ENCODE measurements at regions not wholly inside any gene's neighbourhood (a gene's known extent, or its start where the extent isn't known, plus 50 kb on each side); places are given as distances from the start of the nearest gene placed in this dataset.

DNA sequence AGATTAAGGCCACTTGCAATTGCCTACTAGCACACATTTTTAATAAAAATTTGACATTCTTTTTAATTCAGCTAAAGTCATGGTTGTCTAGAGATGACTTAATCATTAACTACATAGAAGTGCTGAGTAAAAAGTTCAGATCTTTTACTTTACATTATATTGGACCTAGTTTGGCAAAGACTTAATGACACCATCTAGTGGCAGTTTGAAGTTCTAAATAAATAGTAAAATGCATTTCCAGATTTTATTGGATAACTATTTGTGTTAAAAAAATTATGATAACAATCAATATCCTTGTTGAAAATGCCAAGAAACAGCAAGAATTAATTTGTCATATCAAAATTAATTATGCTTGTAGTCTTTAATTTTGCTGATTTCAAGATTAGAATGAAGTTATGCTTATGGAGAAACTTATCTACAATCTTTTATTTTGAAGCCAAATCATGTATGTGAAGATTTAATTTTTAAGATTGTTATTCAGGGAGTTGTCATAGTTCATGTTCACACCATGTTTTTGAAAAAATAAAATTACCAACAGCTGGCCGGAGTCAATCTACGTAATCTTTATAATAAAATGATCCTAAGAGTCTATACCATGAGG is 69.6 kb upstream of the PJA2 start:
- intact Hi-C loops (cut with DNase I), result loop anchor here in 1 of 2 donors (10.0 kb wide), 1 partner anchor 835 kb away; no protein-coding TSS in a partner anchor
- no peak for DNase-seq
- ATAC-seq, result no peak
- Histone ChIP-seq H3K27me3 (ENCODE audit: insufficient read depth in 3 of 3, low read length in 2 of 3) (no peaks in the 10 kb centered on the region), H3K4me3 (no peak overlapping the region), H3K4me1 (peaks cover 9% of the 10 kb centered on the region), H3K27ac (no peak overlapping the region), H3K36me3 (ENCODE audit: insufficient read depth in 1 of 2, low read depth in 1 of 2) (no peaks in the 10 kb centered on the region), H3K9me3 (no peaks in the 10 kb centered on the region)
- TF ChIP-seq CTCF (IDR thresholded peaks at IDR 0.05), result peak; percentile 26
- WGBS, 3 donors, result 51 to 98% (median 97%) methylated on average over 2 of the region's 2 CpGs

DNA sequence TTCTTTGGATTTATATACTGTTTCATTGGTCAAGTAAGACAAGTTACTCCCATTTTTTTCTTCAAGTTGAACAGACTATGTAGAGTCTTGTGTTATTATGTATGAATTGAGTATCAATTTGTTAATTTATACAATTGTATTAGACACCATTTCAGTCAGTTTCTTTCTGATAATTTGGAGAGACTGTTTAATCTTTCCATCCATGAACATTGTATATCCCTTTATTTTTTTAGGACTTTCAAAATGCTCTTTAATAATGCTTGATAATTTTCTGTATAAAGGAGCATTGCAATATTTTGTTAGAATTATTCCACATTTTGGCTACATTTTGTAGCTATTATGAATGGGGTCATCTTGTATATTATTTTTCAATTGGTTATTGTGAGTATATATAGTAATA is 69.1 kb upstream of the PJA2 start:
- H3K36me3 ChIP-seq (ENCODE audit: insufficient read depth in 1 of 2, low read depth in 1 of 2), result no peaks in the 10 kb centered on the region
- no peak overlapping the region for H3K27ac ChIP-seq

GRCh38 chr5:109476292-109476691 is 66.5 kb upstream of the PJA2 start:
- TF ChIP-seq CTCF (IDR thresholded peaks at IDR 0.05), result no peak
- Histone ChIP-seq H3K36me3 (ENCODE audit: insufficient read depth in 1 of 2, low read depth in 1 of 2) (no peaks in the 10 kb centered on the region), H3K4me3 (no peak overlapping the region), H3K9me3 (no peaks in the 10 kb centered on the region), H3K27ac (no peak overlapping the region), H3K4me1 (no peaks in the 10 kb centered on the region), H3K27me3 (ENCODE audit: insufficient read depth in 3 of 3, low read length in 2 of 3) (no peaks in the 10 kb centered on the region)
- WGBS, 3 donors, result 59 to 66% (median 60%) methylated on average over 2 of the region's 2 CpGs
- DNase-seq, result no peak
- intact Hi-C loops (cut with DNase I), result loop anchor here in 1 of 2 donors (10.0 kb wide), 1 partner anchor 831 kb away; no protein-coding TSS in a partner anchor
- ATAC-seq, result no peak

More for the DNA sequence above, 69.1 kb upstream of the PJA2 start:
- intact Hi-C loops (cut with DNase I), result loop anchor here in 1 of 2 donors (10.0 kb wide), 1 partner anchor 834 kb away; no protein-coding TSS in a partner anchor
- DNase-seq, result no peak
- Histone ChIP-seq H3K27me3 (ENCODE audit: insufficient read depth in 3 of 3, low read length in 2 of 3) (no peaks in the 10 kb centered on the region), H3K4me3 (no peak overlapping the region), H3K4me1 (peaks cover 9% of the 10 kb centered on the region), H3K9me3 (no peaks in the 10 kb centered on the region)
- no peak for TF ChIP-seq CTCF (IDR thresholded peaks at IDR 0.05)
- ATAC-seq, result no peak

DNA sequence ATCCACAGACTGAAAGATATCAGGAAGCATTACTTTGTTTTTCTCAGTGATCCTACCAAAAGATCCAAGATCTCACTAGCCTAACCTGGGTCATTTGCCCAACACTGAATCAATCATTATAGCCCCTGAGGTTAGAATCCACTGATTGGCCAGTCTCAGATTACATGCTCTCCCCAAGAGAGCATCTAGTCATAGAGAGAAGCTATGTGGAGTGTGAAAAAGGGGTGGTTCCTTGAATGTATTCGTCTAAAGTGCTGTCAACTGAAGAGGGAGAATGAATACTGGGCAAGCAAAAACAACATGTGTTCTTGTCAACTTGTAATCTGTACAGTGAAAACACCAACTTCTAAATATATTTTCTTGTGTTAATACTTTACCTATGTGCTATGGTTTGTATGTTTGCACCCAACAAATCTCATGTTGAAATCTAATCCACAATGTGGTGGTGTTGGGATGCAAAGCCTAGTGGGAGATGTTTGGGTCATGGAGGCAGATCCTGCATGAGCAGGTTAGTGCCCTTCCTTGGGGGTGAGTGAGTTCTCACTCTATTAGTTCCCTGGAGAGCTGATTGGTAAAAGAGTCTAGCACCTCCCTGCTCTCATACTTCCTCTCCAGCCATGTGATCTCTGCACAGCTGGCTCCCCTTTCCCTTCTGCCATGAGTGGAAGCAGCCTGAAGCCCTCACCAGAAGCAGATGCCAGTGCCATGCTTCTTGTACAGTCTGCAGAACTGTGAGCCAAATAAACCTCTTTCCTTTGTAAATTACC is 60.3 kb upstream of the PJA2 start:
- Histone ChIP-seq H3K4me1 (no peaks in the 10 kb centered on the region), H3K36me3 (ENCODE audit: insufficient read depth in 1 of 2, low read depth in 1 of 2) (no peaks in the 10 kb centered on the region), H3K27ac (no peak overlapping the region), H3K27me3 (ENCODE audit: insufficient read depth in 3 of 3, low read length in 2 of 3) (no peaks in the 10 kb centered on the region), H3K4me3 (no peak overlapping the region), H3K9me3 (no peaks in the 10 kb centered on the region)
- WGBS, 3 donors, result 57 to 74% (median 59%) methylated on average over 1 of the region's 1 CpG
- no peak for TF ChIP-seq CTCF (IDR thresholded peaks at IDR 0.05)
- intact Hi-C loops (cut with DNase I), result loop anchor here (5.0 to 10.0 kb wide), 5 partner anchors 53 to 825 kb away; no protein-coding TSS in a partner anchor
- ATAC-seq (no peak), DNase-seq (no peak)
